Osteoblast (primary cell): ENCODE measurements at regions not wholly inside any gene's neighbourhood (a gene's known extent, or its start where the extent isn't known, plus 50 kb on each side); places are given as distances from the start of the nearest gene placed in this dataset.
"Not testable (repeated sequence)": the region's sequence is repeated elsewhere in the genome, so short reads cannot be mapped to it uniquely, and the experiment has no call there.

ENCODE experiments used
- DNase-seq: peaks from one replicate; pipeline ENCODE4 v3.0.0; 2011; ENCODE audit warnings: low spot score, mixed read lengths; ENCODE audit not compliant: insufficient read length; ENCODE audit errors: missing footprints
- H2AFZ ChIP-seq: 2 replicates; pipeline ENCODE4 v1.6.0; 2011; ENCODE audit warnings: mild to moderate bottlenecking, low read length
- H3K27ac ChIP-seq: 2 replicates; pipeline ENCODE4 v1.5.1; 2011; ENCODE audit warnings: mild to moderate bottlenecking, low read depth, low read length, moderate library complexity
- H3K27me3 ChIP-seq: 2 replicates; pipeline ENCODE4 v1.6.0; 2012; ENCODE audit warnings: mild to moderate bottlenecking, control low read depth, inconsistent platforms, low read length, moderate library complexity; ENCODE audit not compliant: insufficient read depth
- H3K36me3 ChIP-seq: 2 replicates; pipeline ENCODE4 v1.5.1; 2011; ENCODE audit warnings: mild to moderate bottlenecking, low read length, control low read depth, moderate library complexity; ENCODE audit not compliant: insufficient read depth
- H3K4me1 ChIP-seq: 2 replicates; pipeline ENCODE4 v1.5.1; 2011; ENCODE audit warnings: mild to moderate bottlenecking, low read length, control low read depth, moderate library complexity; ENCODE audit not compliant: insufficient read depth
- H3K4me2 ChIP-seq: 2 replicates; pipeline ENCODE4 v1.6.0; 2011; ENCODE audit warnings: mild to moderate bottlenecking, low read length; ENCODE audit not compliant: insufficient read depth
- H3K4me3 ChIP-seq: fragments of 200-600 bp; sonication (generic); 3 replicates; pipeline ENCODE4 v1.5.1; 2012; ENCODE audit warnings: mild to moderate bottlenecking, low read length, inconsistent platforms; ENCODE audit not compliant: insufficient read depth
- H3K79me2 ChIP-seq: 2 replicates; pipeline ENCODE4 v1.6.0; 2012; ENCODE audit warnings: mild to moderate bottlenecking, low read length, control low read depth, inconsistent platforms; ENCODE audit not compliant: insufficient read depth
- H3K9me3 ChIP-seq: 2 replicates; pipeline ENCODE4 v1.5.1; 2011; ENCODE audit warnings: low read depth, low read length, control low read depth
- H4K20me1 ChIP-seq: 2 replicates; pipeline ENCODE4 v1.6.0; 2012; ENCODE audit warnings: mild to moderate bottlenecking, low read length, control low read depth; ENCODE audit not compliant: insufficient read depth
- TF ChIP-seq, protein P1 (sequence below): IDR thresholded peaks from 2 replicates; pipeline ENCODE4 v1.5.1; 2011; ENCODE audit warnings: mild to moderate bottlenecking, low read depth, low read length, moderate library complexity; ENCODE audit errors: extremely low read depth

DNA sequence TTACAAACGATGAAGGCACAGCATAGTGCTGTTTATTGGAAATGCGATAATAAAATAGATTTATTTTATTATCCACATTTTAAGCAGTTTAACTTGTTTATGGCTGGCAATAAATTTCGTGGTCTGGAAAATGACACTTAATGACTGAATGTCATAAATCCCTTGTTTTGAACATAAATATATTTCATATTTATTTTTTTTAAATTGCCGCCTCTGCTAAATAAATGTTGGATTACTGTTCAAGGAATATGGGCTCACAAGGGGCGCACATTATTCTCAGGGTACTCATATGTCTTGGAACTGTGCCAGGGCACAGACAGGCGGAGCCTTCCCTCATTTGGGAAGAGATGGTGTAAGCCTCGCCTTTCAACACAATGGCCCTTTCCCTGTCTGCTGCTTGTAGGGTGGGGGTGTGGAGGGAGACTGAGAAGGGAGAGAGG is 134.3 kb downstream of the PXDC1 start:
- Histone ChIP-seq H3K36me3 (no peaks in the 10 kb centered on the region), H3K4me1 (peaks cover 9% of the 10 kb centered on the region), H3K4me2 (no peak overlapping the region), H3K4me3 (no peak overlapping the region), H3K27me3 (no peaks in the 10 kb centered on the region), H2AFZ (no peak overlapping the region), H3K27ac (no peak overlapping the region), H3K79me2 (no peaks in the 10 kb centered on the region), H4K20me1 (no peaks in the 10 kb centered on the region), H3K9me3 (no peaks in the 10 kb centered on the region)
- TF ChIP-seq, protein P1, sequence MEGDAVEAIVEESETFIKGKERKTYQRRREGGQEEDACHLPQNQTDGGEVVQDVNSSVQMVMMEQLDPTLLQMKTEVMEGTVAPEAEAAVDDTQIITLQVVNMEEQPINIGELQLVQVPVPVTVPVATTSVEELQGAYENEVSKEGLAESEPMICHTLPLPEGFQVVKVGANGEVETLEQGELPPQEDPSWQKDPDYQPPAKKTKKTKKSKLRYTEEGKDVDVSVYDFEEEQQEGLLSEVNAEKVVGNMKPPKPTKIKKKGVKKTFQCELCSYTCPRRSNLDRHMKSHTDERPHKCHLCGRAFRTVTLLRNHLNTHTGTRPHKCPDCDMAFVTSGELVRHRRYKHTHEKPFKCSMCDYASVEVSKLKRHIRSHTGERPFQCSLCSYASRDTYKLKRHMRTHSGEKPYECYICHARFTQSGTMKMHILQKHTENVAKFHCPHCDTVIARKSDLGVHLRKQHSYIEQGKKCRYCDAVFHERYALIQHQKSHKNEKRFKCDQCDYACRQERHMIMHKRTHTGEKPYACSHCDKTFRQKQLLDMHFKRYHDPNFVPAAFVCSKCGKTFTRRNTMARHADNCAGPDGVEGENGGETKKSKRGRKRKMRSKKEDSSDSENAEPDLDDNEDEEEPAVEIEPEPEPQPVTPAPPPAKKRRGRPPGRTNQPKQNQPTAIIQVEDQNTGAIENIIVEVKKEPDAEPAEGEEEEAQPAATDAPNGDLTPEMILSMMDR = no peak
- DNase-seq = no peak

DNA sequence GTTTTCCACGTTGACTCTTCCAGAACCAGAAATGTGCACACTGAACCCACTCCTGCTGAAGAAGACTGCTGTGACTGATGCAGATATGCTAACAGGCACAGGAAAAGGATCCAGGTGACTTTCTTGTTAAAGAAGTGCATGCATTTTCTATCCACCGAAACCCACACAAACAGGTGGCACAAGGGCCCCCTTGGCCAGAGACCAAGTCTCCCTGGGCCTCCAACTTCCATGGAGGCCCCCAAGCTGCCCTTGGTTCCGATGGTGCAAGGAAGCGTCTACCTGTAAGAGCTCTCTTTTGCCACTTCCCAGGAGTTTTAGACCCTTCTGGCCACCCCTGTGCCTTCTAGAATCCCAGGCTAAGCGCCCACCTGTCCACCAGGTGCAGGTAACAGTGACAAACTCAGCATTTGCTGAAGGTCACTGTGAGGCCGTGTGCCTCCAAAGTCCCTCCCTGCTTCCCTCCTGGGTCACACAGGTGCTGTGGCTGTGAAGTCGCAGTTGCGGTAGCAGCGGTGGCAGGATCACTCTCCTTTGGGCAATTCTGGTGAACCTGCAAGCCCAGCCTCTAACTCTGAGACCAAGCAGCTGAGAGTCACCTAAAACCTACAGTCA is 134.8 kb downstream of the PXDC1 start:
- TF ChIP-seq, protein P1 = no peak
- Histone ChIP-seq H3K36me3 (no peaks in the 10 kb centered on the region), H4K20me1 (no peaks in the 10 kb centered on the region)

DNA sequence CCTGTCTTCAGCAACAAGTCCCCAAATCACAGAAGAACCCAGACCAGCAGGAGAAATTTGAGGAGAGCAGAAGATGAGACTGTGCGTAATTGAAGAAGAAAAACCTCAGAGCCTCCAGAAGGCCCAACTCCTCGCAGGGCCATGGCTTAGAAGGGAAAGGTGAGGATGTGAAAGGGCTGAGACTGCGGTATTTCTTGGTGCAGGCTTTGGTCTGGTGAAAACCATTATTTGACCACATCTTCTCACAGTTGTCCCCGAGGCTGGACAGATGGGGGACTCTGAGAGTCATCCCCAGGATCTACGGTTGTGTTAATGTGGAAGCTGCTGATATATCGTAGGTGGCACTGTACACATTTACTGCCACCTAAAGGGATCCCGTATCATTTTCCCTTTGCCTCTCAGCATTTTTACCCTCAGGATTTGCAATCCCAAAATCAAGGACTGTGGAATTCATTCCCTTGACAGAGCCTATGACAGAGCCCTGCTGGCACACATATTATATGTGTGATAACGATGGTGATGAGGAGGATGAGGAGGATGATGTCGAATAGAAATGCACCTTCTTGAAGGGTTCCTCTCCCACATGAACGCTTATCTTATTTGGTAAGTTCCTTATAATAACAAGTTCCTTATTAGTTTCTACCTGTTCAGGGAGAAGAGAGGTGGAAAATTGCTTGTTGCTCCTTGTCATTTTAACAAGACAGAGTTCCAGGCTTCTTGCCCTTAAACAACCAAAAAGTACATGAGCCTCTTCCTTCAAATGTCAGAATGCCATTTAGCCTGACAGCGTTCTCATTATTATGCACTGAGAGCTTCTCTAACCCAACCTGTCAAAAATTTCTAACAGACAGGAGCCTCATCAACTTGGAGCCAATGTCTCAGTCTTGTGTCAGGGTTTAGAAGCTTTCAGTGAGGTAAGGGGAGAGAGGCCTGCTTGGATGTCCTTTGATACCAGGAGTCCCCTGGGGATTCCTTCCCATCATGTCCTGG is 135.8 kb downstream of the PXDC1 start:
- Histone ChIP-seq H4K20me1 (no peaks in the 10 kb centered on the region), H3K79me2 (no peaks in the 10 kb centered on the region), H3K9me3 (no peaks in the 10 kb centered on the region), H3K4me2 (no peak overlapping the region), H3K4me3 (no peak overlapping the region), H3K4me1 (peaks cover 14% of the 10 kb centered on the region), H3K27me3 (no peaks in the 10 kb centered on the region), H3K27ac (no peak overlapping the region), H3K36me3 (no peaks in the 10 kb centered on the region), H2AFZ (no peak overlapping the region)
- no peak for DNase-seq
- TF ChIP-seq, protein P1 = no peak

More for the DNA sequence above, 134.8 kb downstream of the PXDC1 start:
- Histone ChIP-seq H3K79me2 (no peaks in the 10 kb centered on the region), H3K27me3 (no peaks in the 10 kb centered on the region), H3K27ac (no peak overlapping the region), H3K4me1 (peaks cover 14% of the 10 kb centered on the region), H3K4me3 (no peak overlapping the region), H3K9me3 (no peaks in the 10 kb centered on the region), H2AFZ (no peak overlapping the region), H3K4me2 (no peak overlapping the region)
- no peak for DNase-seq

DNA sequence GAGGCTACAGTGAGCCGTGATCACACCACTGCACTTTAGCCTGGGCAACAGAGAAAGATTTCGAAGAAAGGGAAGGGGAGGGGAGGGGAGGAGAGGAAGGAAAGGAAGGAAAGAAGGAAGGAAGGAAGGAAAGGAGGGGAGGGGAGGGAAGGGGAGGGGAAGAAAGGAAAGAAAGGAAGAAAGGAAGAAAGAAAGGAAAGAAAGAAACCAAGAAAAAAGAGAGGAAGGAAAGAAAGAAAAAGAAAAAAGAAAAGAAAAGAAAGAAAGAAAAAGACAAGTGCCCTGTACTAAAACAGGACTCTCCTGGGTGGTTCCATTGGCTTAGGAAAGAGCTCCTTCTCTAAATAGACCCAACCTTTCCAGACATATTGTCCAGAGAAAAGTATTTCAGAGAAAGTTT is 136.6 kb downstream of the PXDC1 start:
- Histone ChIP-seq H2AFZ (no peak overlapping the region), H3K4me1 (peaks cover 14% of the 10 kb centered on the region)

DNA sequence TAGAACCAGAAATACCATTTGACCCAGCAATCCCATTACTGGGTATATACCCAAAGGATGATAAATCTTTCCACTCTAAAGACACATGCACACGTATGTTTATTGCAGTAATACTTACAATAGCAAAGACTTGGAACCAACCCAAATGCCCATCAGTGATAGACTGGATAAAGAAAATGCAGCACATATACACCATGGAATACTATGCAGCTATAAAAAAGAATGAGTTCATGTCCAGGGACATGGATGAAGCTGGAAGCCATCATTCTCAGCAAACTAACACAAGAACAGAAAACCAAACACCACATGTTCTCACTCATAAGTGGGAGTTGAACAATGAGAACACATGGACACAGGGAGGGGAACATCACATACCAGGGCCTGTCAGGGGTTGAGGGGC is 137.9 kb downstream of the PXDC1 start:
- not testable (repeated sequence) for H3K27ac ChIP-seq, H3K9me3 ChIP-seq, H4K20me1 ChIP-seq, H3K4me3 ChIP-seq, H2AFZ ChIP-seq, H3K36me3 ChIP-seq, H3K4me2 ChIP-seq, H3K79me2 ChIP-seq, DNase-seq, H3K27me3 ChIP-seq
- peaks cover 14% of the 10 kb centered on the region for H3K4me1 ChIP-seq

More for the DNA sequence above, 136.6 kb downstream of the PXDC1 start:
- no peaks in the 10 kb centered on the region for H3K36me3 ChIP-seq
- H3K79me2 ChIP-seq = no peaks in the 10 kb centered on the region
- no peaks in the 10 kb centered on the region for H4K20me1 ChIP-seq
- no peak overlapping the region for H3K4me3 ChIP-seq
- TF ChIP-seq, protein P1 = no peak
- DNase-seq = no peak
- no peaks in the 10 kb centered on the region for H3K27me3 ChIP-seq
- H3K4me2 ChIP-seq = no peak overlapping the region
- H3K27ac ChIP-seq = no peak overlapping the region
- no peaks in the 10 kb centered on the region for H3K9me3 ChIP-seq
